HepG2 (cell line): ENCODE measurements at regions not wholly inside any gene's neighbourhood (a gene's known extent, or its start where the extent isn't known, plus 50 kb on each side); places are given as distances from the start of the nearest gene placed in this dataset.

Experiments used
- ATAC-seq: fragments of 200-7000 bp; cut with Tn5 transposase; 3 replicates; pipeline ENCODE4 v1.9.1; 2020; ENCODE audit warnings: mild to moderate bottlenecking, moderate library complexity
- BruUV-seq: library from RNA; stranded (reverse); fragments of 400-500 nt; replicated peaks from 2 replicates; lab custom pipeline; 2021; lab: Mats Ljungman, UMichigan
- CTCF ChIA-PET: fragments of 300-600 bp; formaldehyde crosslinking; extraction: SDS; loops from one replicate; lab custom pipeline; 2021; ENCODE audit warnings: low total read pairs, inconsistent platforms, low intra/inter-chr PET ratio; lab: Yijun Ruan, JAX
- POLR2A ChIA-PET: fragments of 350-600 bp; sonication (Branson Sonifier 250); formaldehyde crosslinking; loops from one replicate; lab custom pipeline; 2020; ENCODE audit warnings: antibody characterized with exemption, inconsistent platforms; lab: Yijun Ruan, JAX
- DNase-seq: peaks from one replicate; pipeline ENCODE4 v3.0.0-alpha.2; 2015; ENCODE audit warnings: low spot score
- FAIRE-seq: peaks from 3 replicates; lab custom pipeline; 2011; peaks lifted over from hg19 to GRCh38; lab: Jason Lieb, UNC
- H2AFZ ChIP-seq: one replicate; pipeline ENCODE4 v1.6.1; 2011; ENCODE audit warnings: low read length, inconsistent platforms
- H3K27ac ChIP-seq: fragments of 300-600 bp; 3 replicates; pipeline ENCODE4 v1.8.0; 2011; ENCODE audit warnings: mixed run types, mild to moderate bottlenecking, mixed read lengths, low read length, inconsistent platforms; ENCODE audit not compliant: insufficient read depth; ENCODE audit errors: extremely low read length
- H3K27me3 ChIP-seq, 2 experiments: fragments of 200-600 bp in 1 of 2; 2 replicates in 1 of 2; 3 replicates in 1 of 2; pipeline versions ENCODE4 v1.6.0 to v1.8.0; 2011; ENCODE audit warnings: low read length in 2 of 2, mild to moderate bottlenecking in 2 of 2, moderate library complexity in 2 of 2, inconsistent platforms in 1 of 2; ENCODE audit not compliant: insufficient read depth in 2 of 2, control insufficient read depth in 1 of 2
- H3K36me3 ChIP-seq, 2 experiments: fragments of 200-600 bp in 1 of 2; replicated peaks in 1 of 2; 2 replicates in 1 of 2; 3 replicates in 1 of 2; pipeline versions ENCODE4 v1.5.1 to v1.8.0; 2011; ENCODE audit warnings: low read length in 2 of 2, inconsistent platforms in 1 of 2; ENCODE audit not compliant: insufficient read depth in 2 of 2, control insufficient read depth in 1 of 2
- H3K4me1 ChIP-seq: 2 replicates; pipeline ENCODE4 v1.5.1; 2012; ENCODE audit warnings: low read length, inconsistent platforms; ENCODE audit not compliant: insufficient read depth
- H3K4me2 ChIP-seq: 2 replicates; pipeline ENCODE4 v1.6.0; 2011; ENCODE audit warnings: low read depth, low read length, inconsistent platforms
- H3K4me3 ChIP-seq, 3 experiments: fragments of 200-600 bp in 1 of 3; sonication (generic), shearing (Covaris generic) in 1 of 3; replicated peaks in 1 of 3; 2 replicates each; pipeline ENCODE4 v1.5.1; 2011 to 2016; ENCODE audit warnings: low read length in 3 of 3, inconsistent platforms in 2 of 3, low read depth in 2 of 3, mild to moderate bottlenecking in 2 of 3, control low read depth in 1 of 3, mixed read lengths in 1 of 3; ENCODE audit not compliant: insufficient read depth in 1 of 3
- H3K79me2 ChIP-seq: one replicate; pipeline ENCODE4 v1.6.1; 2011; ENCODE audit warnings: low read length, inconsistent platforms; ENCODE audit not compliant: insufficient read depth
- H3K9ac ChIP-seq: 2 replicates; pipeline ENCODE4 v1.6.0; 2011; ENCODE audit warnings: mild to moderate bottlenecking, low read depth, low read length, inconsistent platforms; ENCODE audit not compliant: insufficient read depth
- H3K9me3 ChIP-seq: 2 replicates; pipeline ENCODE4 v1.5.1; 2012; ENCODE audit warnings: mild to moderate bottlenecking, low read length
- H4K20me1 ChIP-seq: 2 replicates; pipeline ENCODE4 v1.6.0; 2011; ENCODE audit warnings: inconsistent platforms, mild to moderate bottlenecking, low read length, moderate library complexity; ENCODE audit not compliant: insufficient read depth
- ARHGAP35 ChIP-seq: sonication (generic); formaldehyde crosslinking; IDR thresholded peaks from 2 replicates; pipeline ENCODE4 v1.9.0; 2022; ENCODE audit warnings: mild to moderate bottlenecking, inconsistent platforms, moderate library complexity, missing genetic modification reagents, borderline replicate concordance
- DR1 ChIP-seq: sonication (generic); formaldehyde crosslinking; IDR thresholded peaks from 2 replicates; pipeline ENCODE4 v1.8.0; 2021; ENCODE audit warnings: mild to moderate bottlenecking, missing genetic modification reagents, inconsistent platforms
- HNRNPK ChIP-seq: fragments of 200-400 bp; formaldehyde crosslinking; IDR thresholded peaks from 2 replicates; pipeline ENCODE4 v1.6.1; 2018; ENCODE audit warnings: low read length, low read depth, moderate library complexity, mild to moderate bottlenecking; ENCODE audit not compliant: poor library complexity, severe bottlenecking
- HNRNPLL ChIP-seq: fragments of 200-400 bp; formaldehyde crosslinking; IDR thresholded peaks from 2 replicates; pipeline ENCODE4 v1.6.1; 2017; ENCODE audit warnings: mild to moderate bottlenecking, low read depth, low read length; ENCODE audit not compliant: poor library complexity, severe bottlenecking
- IRF2 ChIP-seq: IDR thresholded peaks from 2 replicates; pipeline ENCODE4 v1.6.1; 2018; ENCODE audit warnings: missing genetic modification reagents, missing compliant biosample characterization
- KDM5B ChIP-seq: sonication (generic); formaldehyde crosslinking; IDR thresholded peaks from 2 replicates; pipeline ENCODE4 v1.4.0; 2020; ENCODE audit warnings: missing genetic modification reagents, mild to moderate bottlenecking, borderline replicate concordance
- SSRP1 ChIP-seq: IDR thresholded peaks from 2 replicates; pipeline ENCODE4 v1.6.1; 2016; ENCODE audit warnings: control low read depth
- ZMYM2 ChIP-seq: sonication (generic); formaldehyde crosslinking; IDR thresholded peaks from 2 replicates; pipeline ENCODE4 v1.8.0; 2022; ENCODE audit warnings: mild to moderate bottlenecking, missing genetic modification reagents
- ZNF737 ChIP-seq: sonication (generic); formaldehyde crosslinking; IDR thresholded peaks from 2 replicates; pipeline ENCODE4 v1.5.0; 2020; ENCODE audit warnings: missing genetic modification reagents, mild to moderate bottlenecking, borderline replicate concordance
- ZNF788 ChIP-seq: sonication (generic); formaldehyde crosslinking; IDR thresholded peaks from 2 replicates; pipeline ENCODE4 v1.5.0; 2020; ENCODE audit warnings: mild to moderate bottlenecking, missing genetic modification reagents, borderline replicate concordance
- WGBS: methylation state at CpG from one replicate; pipeline ENCODE4 v1.1.6; 2017; ENCODE audit warnings: low lambda C conversion rate; 5-methylcytosine and 5-hydroxymethylcytosine counted together
- in situ Hi-C: cut with HindIII; loops from 2 replicates; pipeline ENCODE4 v1.10.0; 2017; ENCODE audit warnings: low pct_unique_long_range_greater_than_20kb; ENCODE audit not compliant: extremely low pct_ligation_motif_present
- intact Hi-C: fragments of 100-400 bp; cut with micrococcal nuclease; formaldehyde crosslinking; loops from one replicate; pipeline ENCODE4 v1.10.0; 2022; ENCODE audit not compliant: unreplicated experiment
- TF ChIP-seq, protein P1 (sequence below): sonication (generic); formaldehyde crosslinking; IDR thresholded peaks from 2 replicates; pipeline ENCODE4 v1.8.1; 2023; ENCODE audit warnings: mild to moderate bottlenecking, missing genetic modification reagents
- TF ChIP-seq, protein P2 (sequence below): sonication (generic); formaldehyde crosslinking; IDR thresholded peaks from 2 replicates; pipeline ENCODE4 v1.5.0; 2020; ENCODE audit warnings: mild to moderate bottlenecking, missing genetic modification reagents, borderline replicate concordance
- TF ChIP-seq, protein P3 (sequence below): sonication (generic); formaldehyde crosslinking; IDR thresholded peaks from 2 replicates; pipeline ENCODE4 v1.4.0; 2020; ENCODE audit warnings: mild to moderate bottlenecking, missing genetic modification reagents
- TF ChIP-seq, protein P4 (sequence below): sonication (generic); formaldehyde crosslinking; IDR thresholded peaks from 2 replicates; pipeline ENCODE4 v1.4.0; 2020; ENCODE audit warnings: mild to moderate bottlenecking, missing genetic modification reagents
- TF ChIP-seq, protein P5 (sequence below): sonication (generic); formaldehyde crosslinking; IDR thresholded peaks from 2 replicates; pipeline ENCODE4 v1.5.1; 2020; ENCODE audit warnings: mild to moderate bottlenecking, missing genetic modification reagents

DNA sequence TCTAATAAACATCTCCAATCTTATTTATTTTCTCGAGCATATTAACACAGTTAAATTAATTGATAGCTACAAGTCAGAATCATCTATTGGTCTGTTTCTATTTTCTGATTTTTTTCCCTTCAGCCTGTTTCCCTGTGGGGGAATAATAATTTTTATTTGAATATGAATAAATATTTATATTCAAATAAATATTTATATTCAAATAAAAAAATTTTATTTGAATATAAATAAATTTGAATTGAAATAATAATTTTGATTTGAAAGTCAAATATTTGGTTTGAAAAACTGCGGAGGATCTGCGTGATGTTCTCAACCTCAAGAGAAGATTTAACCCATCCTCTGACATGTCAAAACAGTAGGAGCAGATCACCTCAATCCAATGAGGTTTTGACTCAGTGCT is 380.1 kb upstream of the MEIS2 start:
- H3K4me2 ChIP-seq, result no peak overlapping the region
- H3K79me2 ChIP-seq, result no peaks in the 10 kb centered on the region
- in situ Hi-C loops (no loop called here), intact Hi-C loops (no loop called here)
- DNase-seq (no peak), FAIRE-seq (no peak), ATAC-seq (no peak)
- H3K4me1 ChIP-seq, result no peaks in the 10 kb centered on the region
- no peak overlapping the region for H2AFZ ChIP-seq
- no peaks in the 10 kb centered on the region for H3K27me3 ChIP-seq
- POLR2A ChIA-PET, result no interaction called here
- no peaks in the 10 kb centered on the region for H3K36me3 ChIP-seq
- no peak overlapping the region for H3K9ac ChIP-seq
- WGBS, result 0% methylated on average over 3 of the region's 3 CpGs
- no peaks in the 10 kb centered on the region for H4K20me1 ChIP-seq
- H3K9me3 ChIP-seq, result peaks cover 42% of the 10 kb centered on the region
- no TSS peak for BruUV-seq
- no peak overlapping the region for H3K4me3 ChIP-seq
- CTCF ChIA-PET, result no interaction called here
- H3K27ac ChIP-seq, result no peak overlapping the region
- TF ChIP-seq IRF2 (CRISPR knock-in tag), result no peak
- no peak for TF ChIP-seq HNRNPLL
- TF ChIP-seq, protein P1, sequence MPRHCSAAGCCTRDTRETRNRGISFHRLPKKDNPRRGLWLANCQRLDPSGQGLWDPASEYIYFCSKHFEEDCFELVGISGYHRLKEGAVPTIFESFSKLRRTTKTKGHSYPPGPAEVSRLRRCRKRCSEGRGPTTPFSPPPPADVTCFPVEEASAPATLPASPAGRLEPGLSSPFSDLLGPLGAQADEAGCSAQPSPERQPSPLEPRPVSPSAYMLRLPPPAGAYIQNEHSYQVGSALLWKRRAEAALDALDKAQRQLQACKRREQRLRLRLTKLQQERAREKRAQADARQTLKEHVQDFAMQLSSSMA, result no peak
- TF ChIP-seq SSRP1, result no peak
- no peak for TF ChIP-seq ZNF788 (CRISPR knock-in tag)
- TF ChIP-seq HNRNPK, result no peak
- TF ChIP-seq KDM5B (CRISPR knock-in tag), result no peak
- no peak for TF ChIP-seq ARHGAP35
- TF ChIP-seq, protein P2, sequence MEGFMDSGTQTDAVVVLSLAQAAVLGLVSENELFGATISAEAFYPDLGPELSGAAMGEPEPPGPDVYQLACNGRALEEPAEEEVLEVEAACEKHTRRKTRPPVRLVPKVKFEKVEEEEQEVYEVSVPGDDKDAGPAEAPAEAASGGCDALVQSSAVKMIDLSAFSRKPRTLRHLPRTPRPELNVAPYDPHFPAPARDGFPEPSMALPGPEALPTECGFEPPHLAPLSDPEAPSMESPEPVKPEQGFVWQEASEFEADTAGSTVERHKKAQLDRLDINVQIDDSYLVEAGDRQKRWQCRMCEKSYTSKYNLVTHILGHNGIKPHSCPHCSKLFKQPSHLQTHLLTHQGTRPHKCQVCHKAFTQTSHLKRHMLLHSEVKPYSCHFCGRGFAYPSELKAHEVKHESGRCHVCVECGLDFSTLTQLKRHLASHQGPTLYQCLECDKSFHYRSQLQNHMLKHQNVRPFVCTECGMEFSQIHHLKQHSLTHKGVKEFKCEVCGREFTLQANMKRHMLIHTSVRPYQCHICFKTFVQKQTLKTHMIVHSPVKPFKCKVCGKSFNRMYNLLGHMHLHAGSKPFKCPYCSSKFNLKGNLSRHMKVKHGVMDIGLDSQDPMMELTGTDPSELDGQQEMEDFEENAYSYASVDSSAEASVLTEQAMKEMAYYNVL (CRISPR knock-in tag), result no peak
- TF ChIP-seq, protein P3, sequence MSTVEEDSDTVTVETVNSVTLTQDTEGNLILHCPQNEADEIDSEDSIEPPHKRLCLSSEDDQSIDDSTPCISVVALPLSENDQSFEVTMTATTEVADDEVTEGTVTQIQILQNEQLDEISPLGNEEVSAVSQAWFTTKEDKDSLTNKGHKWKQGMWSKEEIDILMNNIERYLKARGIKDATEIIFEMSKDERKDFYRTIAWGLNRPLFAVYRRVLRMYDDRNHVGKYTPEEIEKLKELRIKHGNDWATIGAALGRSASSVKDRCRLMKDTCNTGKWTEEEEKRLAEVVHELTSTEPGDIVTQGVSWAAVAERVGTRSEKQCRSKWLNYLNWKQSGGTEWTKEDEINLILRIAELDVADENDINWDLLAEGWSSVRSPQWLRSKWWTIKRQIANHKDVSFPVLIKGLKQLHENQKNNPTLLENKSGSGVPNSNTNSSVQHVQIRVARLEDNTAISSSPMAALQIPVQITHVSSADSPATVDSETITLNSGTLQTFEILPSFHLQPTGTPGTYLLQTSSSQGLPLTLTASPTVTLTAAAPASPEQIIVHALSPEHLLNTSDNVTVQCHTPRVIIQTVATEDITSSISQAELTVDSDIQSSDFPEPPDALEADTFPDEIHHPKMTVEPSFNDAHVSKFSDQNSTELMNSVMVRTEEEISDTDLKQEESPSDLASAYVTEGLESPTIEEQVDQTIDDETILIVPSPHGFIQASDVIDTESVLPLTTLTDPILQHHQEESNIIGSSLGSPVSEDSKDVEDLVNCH, result no peak
- TF ChIP-seq, protein P4, sequence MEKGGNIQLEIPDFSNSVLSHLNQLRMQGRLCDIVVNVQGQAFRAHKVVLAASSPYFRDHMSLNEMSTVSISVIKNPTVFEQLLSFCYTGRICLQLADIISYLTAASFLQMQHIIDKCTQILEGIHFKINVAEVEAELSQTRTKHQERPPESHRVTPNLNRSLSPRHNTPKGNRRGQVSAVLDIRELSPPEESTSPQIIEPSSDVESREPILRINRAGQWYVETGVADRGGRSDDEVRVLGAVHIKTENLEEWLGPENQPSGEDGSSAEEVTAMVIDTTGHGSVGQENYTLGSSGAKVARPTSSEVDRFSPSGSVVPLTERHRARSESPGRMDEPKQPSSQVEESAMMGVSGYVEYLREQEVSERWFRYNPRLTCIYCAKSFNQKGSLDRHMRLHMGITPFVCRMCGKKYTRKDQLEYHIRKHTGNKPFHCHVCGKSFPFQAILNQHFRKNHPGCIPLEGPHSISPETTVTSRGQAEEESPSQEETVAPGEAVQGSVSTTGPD (CRISPR knock-in tag), result no peak
- TF ChIP-seq ZMYM2, result no peak
- TF ChIP-seq, protein P5, sequence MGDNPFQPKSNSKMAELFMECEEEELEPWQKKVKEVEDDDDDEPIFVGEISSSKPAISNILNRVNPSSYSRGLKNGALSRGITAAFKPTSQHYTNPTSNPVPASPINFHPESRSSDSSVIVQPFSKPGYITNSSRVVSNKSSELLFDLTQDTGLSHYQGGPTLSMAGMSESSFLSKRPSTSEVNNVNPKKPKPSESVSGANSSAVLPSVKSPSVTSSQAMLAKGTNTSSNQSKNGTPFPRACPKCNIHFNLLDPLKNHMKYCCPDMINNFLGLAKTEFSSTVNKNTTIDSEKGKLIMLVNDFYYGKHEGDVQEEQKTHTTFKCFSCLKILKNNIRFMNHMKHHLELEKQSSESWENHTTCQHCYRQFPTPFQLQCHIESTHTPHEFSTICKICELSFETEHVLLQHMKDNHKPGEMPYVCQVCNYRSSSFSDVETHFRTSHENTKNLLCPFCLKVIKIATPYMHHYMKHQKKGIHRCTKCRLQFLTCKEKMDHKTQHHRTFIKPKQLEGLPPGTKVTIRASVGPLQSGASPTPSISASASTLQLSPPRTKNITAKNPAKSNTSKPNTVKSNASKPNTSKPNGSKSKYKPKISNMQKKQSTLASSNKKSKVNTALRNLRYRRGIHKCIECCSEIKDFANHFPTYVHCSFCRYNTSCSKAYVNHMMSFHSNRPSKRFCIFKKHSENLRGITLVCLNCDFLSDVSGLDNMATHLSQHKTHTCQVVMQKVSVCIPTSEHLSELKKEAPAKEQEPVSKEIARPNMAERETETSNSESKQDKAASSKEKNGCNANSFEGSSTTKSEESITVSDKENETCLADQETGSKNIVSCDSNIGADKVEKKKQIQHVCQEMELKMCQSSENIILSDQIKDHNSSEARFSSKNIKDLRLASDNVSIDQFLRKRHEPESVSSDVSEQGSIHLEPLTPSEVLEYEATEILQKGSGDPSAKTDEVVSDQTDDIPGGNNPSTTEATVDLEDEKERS (CRISPR knock-in tag), result no peak
- TF ChIP-seq DR1 (CRISPR knock-in tag), result no peak
- TF ChIP-seq ZNF737, result no peak
